Right renal cortex interstitium (tissue), 3 donors: ENCODE measurements at regions not wholly inside any gene's neighbourhood (a gene's known extent, or its start where the extent isn't known, plus 50 kb on each side); places are given as distances from the start of the nearest gene placed in this dataset.
"Not testable (repeated sequence)": the region's sequence is repeated elsewhere in the genome, so short reads cannot be mapped to it uniquely, and the experiment has no call there.

Source experiments
- DNase-seq, 3 donors: peaks; one replicate each; pipeline ENCODE4 v3.0.0-alpha.2; 2013; ENCODE audit warnings: low read depth in 3 of 3, low spot score in 2 of 3

- no peak for DNase-seq
These were observed 1354.6 kb downstream of the HACE1 start for GRCh38 chr6:103505155-103505518.

GRCh38 chr6:103504501-103505154 lies 1355.1 kb downstream of the HACE1 start:
- DNase-seq, result no peak

GRCh38 chr6:103496588-103496987 lies 1363.1 kb downstream of the HACE1 start:
- not testable (repeated sequence) for DNase-seq

- DNase-seq, result no peak
These were observed 1403.1 kb downstream of the HACE1 start for GRCh38 chr6:103456652-103457051.

- DNase-seq, result no peak
These were observed 1404.4 kb downstream of the HACE1 start for GRCh38 chr6:103455275-103455674.

- no peak for DNase-seq
These were observed 1450.2 kb downstream of the HACE1 start for GRCh38 chr6:103409475-103409874.

- no peak for DNase-seq
These were observed 1454.4 kb downstream of the HACE1 start for GRCh38 chr6:103405321-103405720.

- DNase-seq, result no peak
These were observed 1454.9 kb downstream of the HACE1 start for GRCh38 chr6:103404799-103405198.

- DNase-seq, result no peak
These were observed 1463.0 kb downstream of the HACE1 start for GRCh38 chr6:103396768-103397167.

GRCh38 chr6:103379272-103379671 lies 1480.4 kb downstream of the HACE1 start:
- no peak for DNase-seq

- peak in 1 of 3 donors; percentile 13 for DNase-seq
These were observed 1492.5 kb downstream of the HACE1 start for GRCh38 chr6:103367212-103367611.

- DNase-seq, result no peak
These were observed 1503.2 kb downstream of the HACE1 start for GRCh38 chr6:103356531-103356930.

- no peak for DNase-seq
These were observed 1515.1 kb downstream of the HACE1 start for GRCh38 chr6:103344554-103345163.

- no peak for DNase-seq
These were observed 1524.3 kb downstream of the HACE1 start for GRCh38 chr6:103335412-103335811.

GRCh38 chr6:103326760-103327757 lies 1532.7 kb downstream of the HACE1 start:
- no peak for DNase-seq

- DNase-seq, result no peak
These were observed 1546.3 kb downstream of the HACE1 start for GRCh38 chr6:103313432-103313831.

- DNase-seq, result not testable (repeated sequence)
These were observed 1565.3 kb downstream of the HACE1 start for GRCh38 chr6:103294376-103294775.

- DNase-seq, result no peak
These were observed 1574.9 kb downstream of the HACE1 start for GRCh38 chr6:103284835-103285234.

- no peak for DNase-seq
These were observed 1579.3 kb downstream of the HACE1 start for GRCh38 chr6:103280417-103280816.

GRCh38 chr6:103277936-103278335 lies 1581.8 kb downstream of the HACE1 start:
- DNase-seq, result no peak

GRCh38 chr6:103273048-103273447 lies 1586.7 kb downstream of the HACE1 start:
- DNase-seq, result peak in 2 of 3 donors; percentile 9 to 16
